Activated CD8-positive, alpha-beta memory T cell treated with anti-CD3 and anti-CD28 coated beads, Interleukin-2, amount 50 U/mL, for 4 hours (primary cell): ENCODE measurements at regions not wholly inside any gene's neighbourhood (a gene's known extent, or its start where the extent isn't known, plus 50 kb on each side); places are given as distances from the start of the nearest gene placed in this dataset.
"Not testable (repeated sequence)": the region's sequence is repeated elsewhere in the genome, so short reads cannot be mapped to it uniquely, and the experiment has no call there.

Experiments used
- DNase-seq: peaks from one replicate; pipeline ENCODE4 v3.0.0-alpha.2; 2020

DNA sequence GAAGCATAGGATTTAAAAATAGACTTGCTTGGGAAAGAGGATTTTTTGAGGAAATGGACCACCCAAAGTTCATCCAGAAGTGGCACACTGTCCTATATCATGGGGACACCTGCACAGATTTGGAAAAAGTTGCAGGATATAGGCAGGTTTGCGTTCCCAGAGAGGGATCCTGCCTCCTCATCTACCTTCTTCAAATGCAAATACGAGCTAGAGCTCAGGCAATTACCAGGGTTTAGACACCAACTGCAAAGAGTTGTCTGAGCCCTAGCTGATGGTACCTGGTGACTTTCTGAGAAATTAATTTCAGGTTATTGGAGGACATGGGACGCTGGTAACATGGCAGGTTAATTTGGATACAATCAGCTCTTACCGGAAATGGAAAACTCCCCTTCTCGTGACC is 423.7 kb upstream of the MTPN start:
- no peak for DNase-seq

DNA sequence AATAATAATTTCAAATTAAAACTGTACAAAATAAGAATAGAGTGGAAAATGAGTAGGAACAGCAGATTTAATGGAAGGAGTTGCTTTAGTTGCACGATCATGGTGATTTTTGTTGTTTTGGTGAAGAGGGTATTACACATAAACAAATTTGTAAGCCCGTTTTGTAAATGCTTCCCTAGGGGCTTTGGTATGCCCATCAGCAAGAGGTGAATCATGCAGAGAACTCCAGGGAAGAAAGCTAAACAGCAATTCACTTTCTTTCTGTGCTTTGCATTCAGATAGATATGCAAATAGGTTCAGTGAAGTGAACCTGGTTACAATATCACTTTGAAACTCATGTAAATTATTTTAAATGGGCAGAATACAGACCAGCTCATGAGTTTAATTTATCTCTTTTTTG is 422.2 kb upstream of the MTPN start:
- no peak for DNase-seq

DNA sequence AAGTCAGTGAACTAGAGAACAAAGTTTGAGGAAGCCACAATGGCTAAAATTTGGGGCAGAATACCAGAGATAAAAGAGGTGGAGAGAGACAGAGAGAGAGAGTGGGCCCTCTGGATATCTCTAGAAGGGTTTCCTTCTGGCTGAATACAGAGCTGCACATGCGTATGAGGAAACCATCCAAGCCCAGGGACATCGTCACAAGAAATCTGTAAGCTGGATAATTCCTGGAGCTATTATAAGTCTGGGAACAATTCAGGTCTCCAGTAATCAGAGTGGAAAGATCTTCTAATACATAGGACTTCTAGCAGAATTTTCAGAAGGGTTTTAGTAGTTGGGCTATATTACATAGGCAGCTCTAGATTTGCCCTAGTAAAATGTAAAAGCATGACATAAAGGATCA is 415.7 kb upstream of the MTPN start:
- DNase-seq, result no peak

DNA sequence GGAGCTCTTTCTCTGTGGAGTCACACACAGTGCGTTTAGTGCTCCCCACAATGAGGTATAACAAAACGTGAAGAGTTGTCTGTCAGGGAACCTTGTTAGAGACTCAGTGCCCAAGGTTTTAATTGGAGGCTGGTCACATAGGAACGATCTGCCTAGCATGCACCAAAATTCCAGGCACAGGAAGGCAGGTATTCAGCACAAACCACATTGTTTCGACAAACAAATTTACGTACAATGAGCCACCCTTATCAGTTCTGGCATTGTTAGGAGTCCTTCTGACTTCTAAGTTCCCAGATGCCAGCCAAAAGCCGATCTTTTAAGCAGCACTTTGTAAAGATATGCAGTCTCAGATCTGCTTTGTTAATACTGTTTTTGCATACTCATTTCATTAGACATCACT is 414.2 kb upstream of the MTPN start:
- DNase-seq, result no peak

DNA sequence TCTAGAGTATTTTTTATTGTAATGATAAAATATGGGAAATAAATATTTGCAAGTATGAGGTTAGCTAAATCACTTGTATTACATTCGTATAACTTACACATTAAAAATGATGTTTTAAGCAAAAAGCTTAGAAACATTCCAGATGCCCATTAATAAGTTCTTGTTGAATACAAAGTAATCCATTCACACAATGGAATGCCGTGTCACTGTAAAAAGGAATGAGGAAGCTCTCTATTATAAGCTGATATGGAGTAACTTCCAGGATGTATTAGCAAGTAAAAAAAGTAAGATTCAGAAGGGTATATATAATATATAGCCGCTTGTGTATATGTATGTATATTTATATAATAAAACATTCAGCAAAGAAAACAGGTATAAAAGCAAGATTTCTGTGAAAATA is 412.8 kb upstream of the MTPN start:
- DNase-seq, result no peak

DNA sequence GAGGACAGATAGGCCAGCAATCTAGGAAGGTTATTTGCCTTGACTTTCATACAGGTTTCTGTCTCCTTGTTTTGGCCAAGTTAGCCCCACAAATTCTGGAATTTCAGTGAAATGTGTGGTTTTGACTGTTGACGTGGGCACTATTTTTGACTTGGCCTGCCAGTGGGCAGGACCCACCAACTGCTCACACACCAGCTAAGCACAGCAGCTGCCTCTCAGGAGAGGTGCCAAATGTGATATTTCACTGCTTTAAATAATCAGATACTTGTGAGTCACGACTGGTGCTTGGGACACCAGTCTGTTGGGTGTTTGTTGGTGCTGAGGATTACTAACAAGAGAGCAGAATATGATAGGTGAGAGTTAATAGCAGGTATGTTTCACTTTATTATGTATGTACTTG is 409.7 kb upstream of the MTPN start:
- no peak for DNase-seq

DNA sequence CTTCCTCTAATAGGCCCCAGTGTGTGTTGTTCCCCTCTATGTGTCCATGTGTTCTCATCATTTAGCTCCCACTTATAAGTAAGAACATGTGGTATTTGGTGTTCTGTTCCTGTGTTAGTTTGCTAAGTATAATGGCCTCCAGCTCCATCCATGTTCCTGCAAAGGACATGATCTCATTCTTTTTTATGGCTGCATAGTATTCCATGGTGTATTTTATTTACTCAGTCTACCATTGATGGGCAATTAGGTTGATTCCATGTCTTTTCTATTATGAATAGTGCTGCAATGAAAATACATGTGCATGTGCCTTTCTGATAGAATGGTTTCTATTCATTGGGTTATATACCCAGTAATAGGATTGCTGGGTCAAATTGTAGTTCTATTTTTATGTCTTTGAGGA is 394.2 kb upstream of the MTPN start:
- DNase-seq, result not testable (repeated sequence)

DNA sequence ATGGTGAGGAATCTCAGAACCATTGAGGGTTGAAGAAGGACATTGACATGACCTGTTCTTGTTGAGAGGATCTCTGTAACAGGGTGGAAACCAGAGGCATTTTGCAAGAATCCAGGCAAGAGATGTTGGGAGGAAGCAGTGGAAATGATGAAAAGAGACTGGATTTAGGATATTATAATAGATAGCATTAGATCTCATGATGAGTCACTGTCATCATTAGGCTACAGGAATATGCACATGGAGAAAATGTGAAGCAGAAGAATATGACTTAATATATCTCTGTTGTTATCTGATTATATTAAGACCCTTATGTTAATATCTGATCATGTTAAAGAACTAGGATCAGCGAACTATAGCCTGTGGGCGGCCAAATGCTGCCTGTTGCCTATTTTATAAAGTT is 393.0 kb upstream of the MTPN start:
- no peak for DNase-seq

DNA sequence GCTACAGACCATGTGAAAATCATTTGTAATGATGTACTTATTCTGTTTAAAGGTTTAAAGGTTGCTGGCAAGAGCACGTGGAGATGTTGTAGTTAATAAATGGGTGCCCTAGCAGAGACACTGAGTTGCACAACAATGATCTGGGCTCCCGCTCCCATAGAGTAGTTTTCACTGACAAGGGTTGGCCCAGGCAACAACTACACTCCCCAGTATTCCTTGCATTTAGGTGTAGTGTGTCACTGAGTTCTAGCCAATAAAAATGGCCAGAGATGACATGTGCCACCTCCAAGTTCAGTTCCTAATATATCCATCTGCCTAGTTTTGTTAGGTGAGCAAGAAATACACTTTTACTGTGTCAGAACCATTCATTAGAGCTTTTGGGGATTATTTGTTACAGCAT is 392.1 kb upstream of the MTPN start:
- DNase-seq, result no peak

DNA sequence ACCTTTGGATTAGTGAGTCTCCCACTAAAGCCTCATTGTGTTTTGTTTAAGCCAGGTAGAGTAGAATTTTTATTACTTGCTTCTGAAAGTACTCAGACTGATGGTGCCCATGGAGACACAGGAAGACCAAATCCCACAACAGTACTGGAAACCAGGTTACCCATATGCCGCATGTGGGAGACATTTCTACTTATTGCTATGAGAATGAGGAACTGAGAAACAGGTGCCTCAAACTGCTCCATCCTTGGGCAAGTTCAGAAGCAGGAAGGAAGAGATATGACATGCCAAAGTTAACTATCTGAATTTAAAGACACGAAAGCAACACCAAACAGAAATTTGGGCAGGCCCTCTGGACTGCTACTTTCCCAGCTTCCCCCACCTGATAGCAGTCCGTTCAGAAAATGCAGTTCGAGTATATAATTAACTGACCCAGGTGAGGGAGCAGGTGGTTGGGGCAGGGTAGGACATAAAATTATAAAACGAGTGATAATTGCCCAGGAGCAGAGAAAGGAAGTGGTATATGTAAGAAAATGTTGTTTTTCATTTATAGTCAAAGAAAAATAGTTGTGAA is 382.3 kb upstream of the MTPN start:
- DNase-seq, result no peak

DNA sequence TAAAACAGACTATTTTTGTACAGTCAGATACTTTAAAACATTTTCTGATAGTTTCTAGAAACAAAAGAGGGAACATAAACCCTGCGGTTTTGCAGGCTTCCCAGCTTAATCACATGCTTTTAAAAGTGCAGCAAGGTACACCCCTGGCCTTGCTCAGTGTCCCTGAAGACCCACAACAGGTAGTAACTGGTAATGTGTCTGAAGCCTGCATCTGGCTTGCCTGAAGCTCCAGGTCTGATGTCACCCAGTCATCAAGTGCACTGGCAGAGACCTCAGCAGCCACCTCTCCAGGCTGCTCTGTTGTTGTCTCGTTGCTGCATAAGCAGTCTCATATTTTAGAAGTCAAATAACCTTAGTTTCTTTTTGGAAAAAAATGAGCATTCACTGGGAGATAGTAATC is 376.1 kb upstream of the MTPN start:
- no peak for DNase-seq

DNA sequence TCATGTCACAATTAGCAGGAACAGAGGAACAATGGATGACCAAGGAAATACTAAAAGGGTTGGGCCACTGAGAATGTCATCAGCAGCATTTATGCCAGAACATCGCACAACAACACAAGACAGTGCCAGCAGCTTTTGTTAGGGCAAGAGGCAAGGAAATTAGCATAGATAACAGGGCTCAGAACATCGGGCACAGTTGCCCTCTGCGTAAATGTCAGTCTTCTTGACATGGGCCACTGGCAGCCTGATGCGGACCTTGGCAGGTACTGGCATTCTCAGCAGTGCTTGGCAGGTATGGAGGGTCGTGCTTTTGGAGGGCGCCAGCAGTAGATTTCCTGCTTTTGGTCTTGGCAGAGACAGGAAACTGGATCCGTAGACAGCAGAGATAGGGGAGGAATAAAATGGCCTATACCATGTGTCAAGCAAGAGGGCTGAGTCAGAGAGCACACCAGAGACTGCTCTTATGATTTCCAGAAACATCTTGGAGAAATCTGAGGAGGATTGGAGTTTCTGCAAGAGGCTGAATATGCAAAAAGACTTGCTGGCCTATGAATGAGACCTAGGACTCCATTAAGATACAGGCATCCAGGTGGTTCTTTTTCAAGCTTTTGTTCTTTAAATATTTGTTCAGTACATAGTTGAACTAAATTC is 371.5 kb upstream of the MTPN start:
- DNase-seq, result no peak

DNA sequence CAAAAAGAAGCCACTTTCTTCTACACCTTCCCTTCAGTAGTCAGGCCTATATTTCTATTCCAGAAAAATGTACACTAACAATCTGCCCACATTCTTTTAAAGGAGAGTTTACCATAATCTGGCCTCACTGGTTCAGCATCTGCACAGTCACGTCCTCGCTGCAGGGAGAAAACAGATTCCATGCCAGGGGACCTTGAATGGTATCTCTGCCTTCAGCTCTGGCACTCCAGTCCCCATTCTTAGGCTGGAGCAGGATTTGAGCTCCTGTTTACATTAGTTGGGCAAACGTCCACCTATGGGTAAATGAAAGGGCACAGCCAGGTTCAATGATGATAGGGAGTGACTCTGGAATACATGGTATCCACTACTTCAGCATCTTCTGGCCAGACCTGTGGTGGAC is 371.0 kb upstream of the MTPN start:
- DNase-seq, result no peak

DNA sequence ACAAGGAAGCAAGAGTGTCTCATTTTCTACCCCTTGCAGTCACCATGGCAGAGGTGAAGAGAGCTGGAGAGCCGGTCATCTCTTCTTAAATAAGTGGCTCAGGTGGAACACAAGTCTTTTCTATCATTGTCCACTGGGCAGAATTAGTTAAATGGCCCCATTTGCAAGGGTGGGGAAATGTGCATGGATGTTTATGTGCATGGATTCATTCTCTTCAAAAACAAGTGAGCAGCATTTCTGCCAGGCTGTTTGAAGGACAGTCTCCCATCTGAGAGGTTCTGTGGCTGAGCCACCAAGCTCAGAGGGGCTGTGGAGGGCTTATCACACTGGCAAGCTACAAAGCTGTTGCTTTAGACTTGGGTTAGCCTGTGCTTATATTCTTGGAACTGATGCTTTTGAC is 370.3 kb upstream of the MTPN start:
- DNase-seq, result no peak

DNA sequence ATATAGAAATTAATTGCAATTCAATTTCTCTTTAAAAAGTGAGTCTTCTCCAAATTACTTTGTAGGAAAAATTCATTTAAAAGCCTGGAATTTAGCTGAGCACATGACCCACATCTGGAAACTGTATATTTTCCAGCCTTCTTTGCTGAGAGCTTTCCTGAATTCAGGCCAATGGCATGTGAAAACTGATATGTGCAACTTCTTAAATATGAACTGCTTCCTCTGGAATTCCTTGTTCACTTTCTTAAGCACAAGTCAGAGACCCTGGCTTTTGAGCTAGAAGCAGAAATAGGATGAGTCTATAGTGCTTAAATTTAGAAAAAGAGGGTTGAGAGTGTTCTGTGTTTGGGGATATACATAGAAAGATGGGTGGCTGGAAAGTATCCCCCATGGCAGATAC is 365.1 kb upstream of the MTPN start:
- DNase-seq, result no peak

DNA sequence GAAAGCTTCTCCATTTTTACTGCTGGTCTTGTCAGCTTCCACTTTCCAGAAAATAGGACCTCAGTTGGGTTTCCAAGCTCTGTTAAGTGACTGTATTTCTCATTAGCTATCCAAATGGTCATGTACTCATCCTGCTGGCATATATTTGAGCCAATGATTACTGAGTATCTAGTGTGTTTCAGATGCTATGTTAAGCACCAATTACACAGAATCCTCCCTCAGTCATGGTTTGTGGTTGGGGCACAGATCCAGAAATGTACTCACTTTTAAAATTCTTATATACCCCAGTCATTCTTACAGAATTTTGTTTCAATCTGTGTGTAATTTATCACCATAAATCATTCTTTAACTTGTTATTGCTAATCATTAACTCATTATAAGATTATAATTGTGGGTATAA is 362.3 kb upstream of the MTPN start:
- no peak for DNase-seq

DNA sequence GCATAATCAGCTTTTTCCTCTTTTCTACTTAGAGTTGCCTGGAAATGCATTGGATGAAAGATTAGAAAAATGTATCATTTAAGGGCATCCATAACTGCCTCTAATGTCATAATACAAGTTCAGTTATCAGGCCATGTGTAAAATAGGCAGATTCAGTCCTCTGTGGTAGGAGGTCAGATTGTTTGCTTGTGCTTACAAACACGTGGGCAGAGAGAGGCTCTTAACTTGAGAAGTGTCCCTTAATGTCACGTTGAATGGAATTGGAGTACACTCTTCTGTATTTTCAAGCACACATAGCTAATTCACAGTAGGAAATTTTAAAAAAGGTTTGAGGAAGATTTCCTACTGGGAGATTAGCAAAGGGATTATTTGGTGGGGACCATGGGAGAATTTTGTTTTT is 359.8 kb upstream of the MTPN start:
- no peak for DNase-seq

DNA sequence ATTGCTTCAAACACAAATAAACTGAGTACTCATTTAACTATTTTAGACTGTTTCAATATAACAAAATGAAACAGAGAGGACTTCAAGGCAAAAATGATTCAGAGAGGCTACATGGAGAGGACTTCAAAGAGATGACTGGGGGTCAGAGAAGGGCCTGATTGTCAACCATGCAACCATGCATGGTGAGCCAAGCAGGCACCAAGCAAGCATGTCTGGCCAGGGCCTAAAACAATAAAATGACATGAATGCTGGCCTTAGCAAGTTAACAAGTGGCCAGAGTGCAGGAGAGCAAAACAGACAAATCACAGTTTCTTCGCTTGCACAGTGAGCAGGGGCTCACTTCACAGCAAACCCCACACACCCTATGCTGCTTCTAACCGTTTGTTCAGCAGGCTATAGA is 356.5 kb upstream of the MTPN start:
- no peak for DNase-seq

DNA sequence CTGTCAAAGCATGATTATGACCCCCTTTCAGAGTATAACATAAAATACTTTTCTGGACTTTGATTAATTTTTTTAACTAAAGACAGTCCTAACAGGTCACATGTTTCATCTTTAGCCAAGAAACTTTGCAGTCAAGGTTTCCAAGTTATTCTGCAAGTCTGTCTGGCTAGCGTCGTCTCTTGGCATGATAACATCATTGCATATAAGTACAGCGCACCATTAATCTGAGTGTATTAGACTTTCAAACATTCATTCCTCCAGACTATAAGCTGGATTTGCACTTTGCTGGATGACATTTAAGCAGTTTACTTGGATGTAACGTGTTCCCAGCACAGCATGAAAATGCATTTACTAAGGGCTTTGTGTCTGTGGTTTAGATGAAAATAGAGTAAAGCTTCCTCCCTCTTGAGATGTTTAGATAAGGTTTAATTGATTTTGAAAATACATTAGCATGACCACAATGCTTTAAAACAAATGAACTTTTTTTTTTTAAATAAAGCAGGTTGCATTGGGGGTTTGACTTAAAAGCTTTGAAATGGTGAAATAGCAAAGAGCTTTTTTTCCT is 349.0 kb upstream of the MTPN start:
- no peak for DNase-seq

DNA sequence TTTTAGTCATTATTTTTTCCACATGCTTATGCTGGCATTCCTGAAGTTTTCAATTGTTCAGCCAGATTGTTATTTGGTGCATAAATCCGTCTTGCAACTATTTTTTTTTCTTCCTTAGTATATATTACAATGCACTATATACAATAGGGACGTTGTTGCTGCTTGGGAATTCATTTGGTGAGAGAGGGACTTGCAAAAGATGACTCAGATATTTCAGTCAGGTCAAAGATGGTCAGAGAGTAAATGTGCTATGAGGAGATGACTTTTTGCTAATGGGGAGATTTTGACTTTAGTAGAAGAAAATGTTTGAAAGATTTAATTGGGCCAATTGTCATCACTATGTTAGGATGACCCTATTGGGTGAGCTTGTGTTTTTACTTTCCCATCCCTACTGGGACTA is 348.4 kb upstream of the MTPN start:
- no peak for DNase-seq

DNA sequence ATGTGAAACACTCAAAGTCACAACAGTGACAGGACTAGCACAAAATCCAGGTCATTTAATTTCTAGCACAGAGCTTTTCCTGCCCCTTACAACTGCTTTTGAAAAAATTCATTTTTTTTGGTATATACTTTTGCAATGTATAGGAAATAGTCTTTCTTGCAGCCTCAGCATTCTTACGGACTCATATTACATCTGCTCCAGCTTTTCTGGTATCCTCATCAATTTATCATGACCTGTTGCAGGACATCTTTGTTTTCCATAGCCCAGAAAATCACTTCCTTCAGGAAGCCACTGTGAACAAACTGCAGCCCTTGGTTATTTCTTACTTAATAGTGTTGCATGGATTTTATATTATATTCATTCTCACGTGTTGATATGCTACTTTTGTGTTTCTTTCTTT is 347.9 kb upstream of the MTPN start:
- no peak for DNase-seq

DNA sequence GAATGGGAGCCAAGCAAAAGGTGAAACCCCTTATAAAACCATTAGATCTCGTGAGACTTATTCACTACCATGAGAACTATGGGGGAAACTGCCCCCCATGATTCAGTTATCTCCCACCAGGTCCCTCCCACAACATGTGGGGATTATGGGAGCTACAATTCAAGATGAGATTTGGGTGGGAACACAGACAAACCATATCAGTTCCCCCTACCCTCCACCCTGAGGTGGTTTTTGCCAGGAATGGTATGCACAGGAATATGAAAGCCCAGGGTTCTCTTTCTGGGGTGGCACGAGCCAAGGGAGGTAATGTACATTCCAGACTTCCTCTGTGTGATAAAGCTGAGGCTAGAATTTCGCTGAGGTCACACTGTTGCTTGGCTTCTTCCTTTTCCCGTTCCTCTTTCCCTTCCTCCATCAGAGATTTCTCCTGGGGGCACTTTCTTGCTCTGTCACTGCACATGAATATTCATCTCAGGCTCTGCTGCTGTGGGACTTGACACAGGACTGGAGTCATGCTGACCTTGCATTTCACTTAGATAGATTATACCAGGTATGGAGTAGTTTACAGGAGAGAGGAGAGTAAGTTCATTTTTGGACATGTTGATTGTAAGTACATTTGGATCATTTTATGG is 347.0 kb upstream of the MTPN start:
- no peak for DNase-seq

DNA sequence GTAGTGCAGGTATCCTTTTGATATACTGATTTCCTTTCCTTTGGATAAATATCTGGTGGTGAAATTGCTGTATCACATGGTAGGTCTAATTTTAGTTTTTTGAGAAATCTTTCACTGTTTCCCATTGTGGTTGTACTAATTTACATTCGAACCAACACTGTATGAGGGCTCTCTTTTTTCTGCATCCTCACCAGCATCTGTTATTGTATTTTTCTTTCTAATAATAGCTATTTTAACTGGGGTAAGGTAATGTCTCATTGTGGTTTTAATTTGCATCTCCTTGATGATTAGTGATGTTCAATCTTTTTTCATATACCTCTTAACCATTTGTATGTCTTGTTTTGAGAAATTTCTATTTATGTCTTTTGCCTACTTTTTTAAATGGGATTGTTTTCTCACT is 335.4 kb upstream of the MTPN start:
- DNase-seq, result no peak

DNA sequence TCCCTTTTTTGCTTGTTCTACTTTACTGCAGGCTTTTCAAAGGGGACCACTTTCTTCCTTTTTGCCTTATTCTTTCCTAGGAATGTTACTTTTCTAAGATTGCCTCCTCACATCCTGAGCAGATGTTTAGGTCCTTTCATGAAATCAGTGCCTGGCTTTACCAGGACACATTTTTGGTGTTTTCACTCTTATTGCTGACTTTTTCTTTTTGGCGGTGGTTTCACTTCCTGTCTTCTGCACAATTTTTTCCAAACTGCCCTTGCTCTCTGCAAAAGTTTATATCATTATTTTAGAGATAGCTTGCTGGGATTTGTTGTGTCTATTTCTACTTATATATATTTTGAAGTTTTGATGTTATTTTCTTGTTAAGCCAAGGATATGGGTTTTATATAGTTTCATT is 332.2 kb upstream of the MTPN start:
- no peak for DNase-seq

DNA sequence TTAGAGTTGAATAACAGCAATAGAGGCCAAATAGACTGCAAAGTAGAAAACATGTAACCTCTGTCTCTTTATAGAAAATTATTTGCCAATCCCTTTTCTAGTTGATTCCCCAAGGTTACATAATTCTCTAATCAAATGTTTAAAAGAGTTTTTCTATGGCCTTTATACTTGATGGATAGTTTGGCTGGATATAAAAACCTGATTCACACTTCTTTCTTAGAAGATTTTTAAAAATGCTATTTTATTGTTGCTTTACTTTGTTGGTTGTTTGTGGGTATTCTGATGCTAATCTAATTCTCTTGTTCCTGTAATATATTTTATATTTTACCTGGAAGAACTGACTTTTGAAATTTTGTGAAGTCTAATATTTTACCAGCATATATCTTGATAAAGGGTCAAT is 331.1 kb upstream of the MTPN start:
- no peak for DNase-seq
